ENCODE measurements at regions not wholly inside any gene's neighbourhood (a gene's known extent, or its start where the extent isn't known, plus 50 kb on each side); places are given as distances from the start of the nearest gene placed in this dataset.

GRCh38 chr13:40269086-40269485, 397.4 kb downstream of the FOXO1 start:
- Histone ChIP-seq H3K4me1 (replicated peaks in 1 of 2; ENCODE audit: control insufficient read depth in 2 of 2, insufficient read depth in 2 of 2, low read length in 2 of 2) (no peaks in the 10 kb centered on the region), H2AFZ (ENCODE audit: low read depth, low read length) (no peak overlapping the region), H3K9me3 (replicated peaks; ENCODE audit: control insufficient read depth, insufficient read depth, low read depth, low read length) (no peaks in the 10 kb centered on the region), H3K9me1 (ENCODE audit: control insufficient read depth, insufficient read depth, low read length) (no peaks in the 10 kb centered on the region), H3K27ac (ENCODE audit: extremely low read depth, low read depth, low read length) (no peak overlapping the region), H3K4me2 (ENCODE audit: insufficient read depth, low read length) (no peak overlapping the region), H3K27me3 (ENCODE audit: control insufficient read depth in 2 of 2, insufficient read depth in 2 of 2, low read length in 2 of 2) (peaks cover 0 to under 1% of the 10 kb centered on the region in 2 experiments; a peak in 1 of 5 replicates), H4K20me1 (replicated peaks; ENCODE audit: control insufficient read depth, insufficient read depth, low read length) (no peaks in the 10 kb centered on the region), H3K4me3 (no peak overlapping the region), H3K79me2 (ENCODE audit: control insufficient read depth, insufficient read depth, low read length) (no peaks in the 10 kb centered on the region), H3K36me3 (ENCODE audit: control insufficient read depth, insufficient read depth, low read length) (no peaks in the 10 kb centered on the region), H3K9ac (ENCODE audit: insufficient read depth in 1 of 2, low read depth in 2 of 2, low read length in 2 of 2) (no peak overlapping the region)
- DNase-seq (ENCODE audit: extremely low read depth in 1 of 4, low spot score in 3 of 4) (no peak), ATAC-seq (no peak), FAIRE-seq (no peak)
- intact Hi-C loops (cut with micrococcal nuclease) (no loop called here), in situ Hi-C loops (cut with MboI) (no loop called here)
- no peak for TF ChIP-seq MTF1 (CRISPR knock-in tag; IDR thresholded peaks at IDR 0.05; ENCODE audit: borderline replicate concordance)
- no peak for TF ChIP-seq SIN3A (IDR thresholded peaks at IDR 0.05; ENCODE audit: borderline replicate concordance in 2 of 2, control insufficient read depth in 1 of 2, low read depth in 2 of 2, low read length in 2 of 2)
- no peak for TF ChIP-seq ATF1 (CRISPR knock-in tag; IDR thresholded peaks at IDR 0.05)
- TF ChIP-seq ATF1 (tag; IDR thresholded peaks at IDR 0.05): no peak
- TF ChIP-seq, protein P1, sequence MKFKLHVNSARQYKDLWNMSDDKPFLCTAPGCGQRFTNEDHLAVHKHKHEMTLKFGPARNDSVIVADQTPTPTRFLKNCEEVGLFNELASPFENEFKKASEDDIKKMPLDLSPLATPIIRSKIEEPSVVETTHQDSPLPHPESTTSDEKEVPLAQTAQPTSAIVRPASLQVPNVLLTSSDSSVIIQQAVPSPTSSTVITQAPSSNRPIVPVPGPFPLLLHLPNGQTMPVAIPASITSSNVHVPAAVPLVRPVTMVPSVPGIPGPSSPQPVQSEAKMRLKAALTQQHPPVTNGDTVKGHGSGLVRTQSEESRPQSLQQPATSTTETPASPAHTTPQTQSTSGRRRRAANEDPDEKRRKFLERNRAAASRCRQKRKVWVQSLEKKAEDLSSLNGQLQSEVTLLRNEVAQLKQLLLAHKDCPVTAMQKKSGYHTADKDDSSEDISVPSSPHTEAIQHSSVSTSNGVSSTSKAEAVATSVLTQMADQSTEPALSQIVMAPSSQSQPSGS (CRISPR knock-in tag; IDR thresholded peaks at IDR 0.05): no peak
- TF ChIP-seq RBM17 (IDR thresholded peaks at IDR 0.05; ENCODE audit: borderline replicate concordance, low read depth, low read length): no peak
- TF ChIP-seq ZNF398 (CRISPR knock-in tag; IDR thresholded peaks at IDR 0.05): no peak
- no peak for TF ChIP-seq KLF6 (CRISPR knock-in tag; IDR thresholded peaks at IDR 0.05; ENCODE audit: borderline replicate concordance)
- no peak for TF ChIP-seq ZNF134 (CRISPR knock-in tag; conservative IDR thresholded peaks at IDR 0.05)
- TF ChIP-seq ZNF23 (CRISPR knock-in tag; IDR thresholded peaks at IDR 0.05): no peak
- TF ChIP-seq GABPB2 (CRISPR knock-in tag; conservative IDR thresholded peaks at IDR 0.05): no peak
- TF ChIP-seq E2F5 (CRISPR knock-in tag; IDR thresholded peaks at IDR 0.05): no peak
- no peak for TF ChIP-seq ZNF175 (CRISPR knock-in tag; IDR thresholded peaks at IDR 0.05; ENCODE audit: low read depth)
- TF ChIP-seq POLR2G (IDR thresholded peaks at IDR 0.05; ENCODE audit: low read depth, low read length): no peak
- no peak for TF ChIP-seq POLR3A (IDR thresholded peaks at IDR 0.05; ENCODE audit: borderline replicate concordance, extremely low read depth, insufficient read depth, insufficient read length)
- TF ChIP-seq ZNF311 (CRISPR knock-in tag; IDR thresholded peaks at IDR 0.05): no peak
- 5% methylated on average over 2 of the region's 2 CpGs for WGBS (ENCODE audit: insufficient coverage, low coverage, missing lambda C conversion rate)
- ChIA-PET CTCF (ENCODE audit: low intra/inter-chr PET ratio) (no interaction called here), POLR2A (no interaction called here)
- no TSS peak for BruUV-seq (replicated peaks)
